HepG2 (cell line): ENCODE measurements at regions not wholly inside any gene's neighbourhood (a gene's known extent, or its start where the extent isn't known, plus 50 kb on each side); places are given as distances from the start of the nearest gene placed in this dataset.

Source experiments
- ATAC-seq: fragments of 200-7000 bp; cut with Tn5 transposase; 3 replicates; pipeline ENCODE4 v1.9.1; 2020; ENCODE audit warnings: mild to moderate bottlenecking, moderate library complexity
- BruUV-seq: library from RNA; stranded (reverse); fragments of 400-500 nt; replicated peaks from 2 replicates; lab custom pipeline; 2021; lab: Mats Ljungman, UMichigan
- CTCF ChIA-PET: fragments of 300-600 bp; formaldehyde crosslinking; extraction: SDS; loops from one replicate; lab custom pipeline; 2021; ENCODE audit warnings: low total read pairs, inconsistent platforms, low intra/inter-chr PET ratio; lab: Yijun Ruan, JAX
- POLR2A ChIA-PET: fragments of 350-600 bp; sonication (Branson Sonifier 250); formaldehyde crosslinking; loops from one replicate; lab custom pipeline; 2020; ENCODE audit warnings: antibody characterized with exemption, inconsistent platforms; lab: Yijun Ruan, JAX
- DNase-seq: peaks from one replicate; pipeline ENCODE4 v3.0.0-alpha.2; 2015; ENCODE audit warnings: low spot score
- FAIRE-seq: peaks from 3 replicates; lab custom pipeline; 2011; peaks lifted over from hg19 to GRCh38; lab: Jason Lieb, UNC
- H2AFZ ChIP-seq: one replicate; pipeline ENCODE4 v1.6.1; 2011; ENCODE audit warnings: low read length, inconsistent platforms
- H3K27ac ChIP-seq: fragments of 300-600 bp; 3 replicates; pipeline ENCODE4 v1.8.0; 2011; ENCODE audit warnings: mixed run types, mild to moderate bottlenecking, mixed read lengths, low read length, inconsistent platforms; ENCODE audit not compliant: insufficient read depth; ENCODE audit errors: extremely low read length
- H3K27me3 ChIP-seq, 2 experiments: fragments of 200-600 bp in 1 of 2; 2 replicates in 1 of 2; 3 replicates in 1 of 2; pipeline versions ENCODE4 v1.6.0 to v1.8.0; 2011; ENCODE audit warnings: low read length in 2 of 2, mild to moderate bottlenecking in 2 of 2, moderate library complexity in 2 of 2, inconsistent platforms in 1 of 2; ENCODE audit not compliant: insufficient read depth in 2 of 2, control insufficient read depth in 1 of 2
- H3K36me3 ChIP-seq, 2 experiments: fragments of 200-600 bp in 1 of 2; replicated peaks in 1 of 2; 2 replicates in 1 of 2; 3 replicates in 1 of 2; pipeline versions ENCODE4 v1.5.1 to v1.8.0; 2011; ENCODE audit warnings: low read length in 2 of 2, inconsistent platforms in 1 of 2; ENCODE audit not compliant: insufficient read depth in 2 of 2, control insufficient read depth in 1 of 2
- H3K4me1 ChIP-seq: 2 replicates; pipeline ENCODE4 v1.5.1; 2012; ENCODE audit warnings: low read length, inconsistent platforms; ENCODE audit not compliant: insufficient read depth
- H3K4me2 ChIP-seq: 2 replicates; pipeline ENCODE4 v1.6.0; 2011; ENCODE audit warnings: low read depth, low read length, inconsistent platforms
- H3K4me3 ChIP-seq, 3 experiments: fragments of 200-600 bp in 1 of 3; sonication (generic), shearing (Covaris generic) in 1 of 3; replicated peaks in 1 of 3; 2 replicates each; pipeline ENCODE4 v1.5.1; 2011 to 2016; ENCODE audit warnings: low read length in 3 of 3, inconsistent platforms in 2 of 3, low read depth in 2 of 3, mild to moderate bottlenecking in 2 of 3, control low read depth in 1 of 3, mixed read lengths in 1 of 3; ENCODE audit not compliant: insufficient read depth in 1 of 3
- H3K79me2 ChIP-seq: one replicate; pipeline ENCODE4 v1.6.1; 2011; ENCODE audit warnings: low read length, inconsistent platforms; ENCODE audit not compliant: insufficient read depth
- H3K9ac ChIP-seq: 2 replicates; pipeline ENCODE4 v1.6.0; 2011; ENCODE audit warnings: mild to moderate bottlenecking, low read depth, low read length, inconsistent platforms; ENCODE audit not compliant: insufficient read depth
- H3K9me3 ChIP-seq: 2 replicates; pipeline ENCODE4 v1.5.1; 2012; ENCODE audit warnings: mild to moderate bottlenecking, low read length
- H4K20me1 ChIP-seq: 2 replicates; pipeline ENCODE4 v1.6.0; 2011; ENCODE audit warnings: inconsistent platforms, mild to moderate bottlenecking, low read length, moderate library complexity; ENCODE audit not compliant: insufficient read depth
- ARID2 ChIP-seq: sonication (generic); formaldehyde crosslinking; IDR thresholded peaks from 2 replicates; pipeline ENCODE4 v1.8.1; 2022; ENCODE audit warnings: mild to moderate bottlenecking, missing genetic modification reagents, borderline replicate concordance
- HNRNPH1 ChIP-seq: fragments of 200-400 bp; formaldehyde crosslinking; optimal IDR thresholded peaks from 2 replicates; pipeline ENCODE3; 2017; ENCODE audit warnings: mild to moderate bottlenecking, low read depth, low read length
- KDM5B ChIP-seq: sonication (generic); formaldehyde crosslinking; IDR thresholded peaks from 2 replicates; pipeline ENCODE4 v1.4.0; 2020; ENCODE audit warnings: missing genetic modification reagents, mild to moderate bottlenecking, borderline replicate concordance
- MBD4 ChIP-seq: IDR thresholded peaks from 2 replicates; pipeline ENCODE4 v1.6.1; 2012; ENCODE audit warnings: low read length, inconsistent platforms, borderline replicate concordance
- MXD3 ChIP-seq: IDR thresholded peaks from 2 replicates; pipeline ENCODE4 v1.6.1; 2016; ENCODE audit warnings: mild to moderate bottlenecking, missing biosample characterization, missing genetic modification reagents
- MXD4 ChIP-seq: IDR thresholded peaks from 2 replicates; pipeline ENCODE4 v1.6.1; 2016; ENCODE audit warnings: mild to moderate bottlenecking, missing biosample characterization, missing genetic modification reagents
- NFATC3 ChIP-seq: sonication (generic); formaldehyde crosslinking; IDR thresholded peaks from 2 replicates; pipeline ENCODE4 v1.5.1; 2020; ENCODE audit warnings: mild to moderate bottlenecking, missing genetic modification reagents
- POLR2G ChIP-seq: fragments of 200-400 bp; formaldehyde crosslinking; IDR thresholded peaks from 2 replicates; pipeline ENCODE4 v1.6.1; 2018; ENCODE audit warnings: mild to moderate bottlenecking, low read depth, low read length, moderate library complexity
- REXO4 ChIP-seq: sonication (generic); formaldehyde crosslinking; IDR thresholded peaks from 2 replicates; pipeline ENCODE4 v1.8.0; 2022; ENCODE audit warnings: missing genetic modification reagents, mild to moderate bottlenecking, borderline replicate concordance
- ZFP91 ChIP-seq: sonication (generic); formaldehyde crosslinking; IDR thresholded peaks from 2 replicates; pipeline ENCODE4 v1.9.0; 2022; ENCODE audit warnings: missing genetic modification reagents, mild to moderate bottlenecking, borderline replicate concordance
- ZNF282 ChIP-seq: fragments of 450-650 bp; IDR thresholded peaks from 2 replicates; pipeline ENCODE4 v1.6.1; 2018; ENCODE audit not compliant: partially characterized antibody
- ZNF660 ChIP-seq: sonication (generic); formaldehyde crosslinking; IDR thresholded peaks from 2 replicates; pipeline ENCODE4 v1.5.1; 2020; ENCODE audit warnings: mild to moderate bottlenecking, low read depth, missing genetic modification reagents, borderline replicate concordance
- ZNF7 ChIP-seq: IDR thresholded peaks from 2 replicates; pipeline ENCODE4 v1.6.1; 2016; ENCODE audit warnings: missing biosample characterization, missing genetic modification reagents
- WGBS: methylation state at CpG from one replicate; pipeline ENCODE4 v1.1.6; 2017; ENCODE audit warnings: low lambda C conversion rate; 5-methylcytosine and 5-hydroxymethylcytosine counted together
- in situ Hi-C: cut with HindIII; loops from 2 replicates; pipeline ENCODE4 v1.10.0; 2017; ENCODE audit warnings: low pct_unique_long_range_greater_than_20kb; ENCODE audit not compliant: extremely low pct_ligation_motif_present
- intact Hi-C: fragments of 100-400 bp; cut with micrococcal nuclease; formaldehyde crosslinking; loops from one replicate; pipeline ENCODE4 v1.10.0; 2022; ENCODE audit not compliant: unreplicated experiment

GRCh38 chr18:39434223-39434920, 1868.8 kb upstream of the CELF4 start:
- no TSS peak for BruUV-seq
- no peak for ATAC-seq

GRCh38 chr18:39425172-39425850, 1859.7 kb upstream of the CELF4 start:
- no peak for DNase-seq
- Histone ChIP-seq H3K79me2 (no peaks in the 10 kb centered on the region), H3K4me1 (peaks cover under 1% of the 10 kb centered on the region; the same call in 1 of the 2 replicates), H3K27me3 (no peaks in the 10 kb centered on the region), H4K20me1 (no peaks in the 10 kb centered on the region), H3K36me3 (no peaks in the 10 kb centered on the region), H3K4me2 (no peak overlapping the region), H3K9ac (no peak overlapping the region), H3K4me3 (no peak overlapping the region), H2AFZ (no peak overlapping the region), H3K27ac (no peak overlapping the region), H3K9me3 (no peaks in the 10 kb centered on the region)
- no peak for ATAC-seq
- CTCF ChIA-PET = no interaction called here
- no peak for FAIRE-seq
- no TSS peak for BruUV-seq
- intact Hi-C loops (no loop called here), in situ Hi-C loops (no loop called here)
- POLR2A ChIA-PET = no interaction called here
- TF ChIP-seq MXD3 (no peak), REXO4 (CRISPR knock-in tag) (no peak), ZNF282 (no peak), ZFP91 (CRISPR knock-in tag) (no peak), KDM5B (CRISPR knock-in tag) (no peak), MXD4 (CRISPR knock-in tag) (no peak), ZNF7 (CRISPR knock-in tag) (no peak), HNRNPH1 (no peak), MBD4 (no peak), NFATC3 (CRISPR knock-in tag) (no peak), POLR2G (no peak), ARID2 (CRISPR knock-in tag) (no peak)
- 94% methylated on average over 3 of the region's 4 CpGs for WGBS

More at GRCh38 chr18:39434223-39434920, 1868.8 kb upstream of the CELF4 start:
- CTCF ChIA-PET = no interaction called here
- Histone ChIP-seq H3K36me3 (no peaks in the 10 kb centered on the region), H3K4me2 (no peak overlapping the region), H3K9ac (no peak overlapping the region), H2AFZ (no peak overlapping the region), H3K4me1 (no peaks in the 10 kb centered on the region), H3K4me3 (no peak overlapping the region), H4K20me1 (no peaks in the 10 kb centered on the region), H3K27me3 (no peaks in the 10 kb centered on the region)
- in situ Hi-C loops = no loop called here
- 97% methylated on average over 3 of the region's 3 CpGs for WGBS
- DNase-seq = no peak
- TF ChIP-seq ZNF660 (CRISPR knock-in tag) = no peak
- TF ChIP-seq, all 625 proteins: peak for 0
- H3K27ac ChIP-seq = no peak overlapping the region
- no peak for FAIRE-seq
- no peaks in the 10 kb centered on the region for H3K79me2 ChIP-seq
- no peaks in the 10 kb centered on the region for H3K9me3 ChIP-seq
- intact Hi-C loops = no loop called here
- POLR2A ChIA-PET = no interaction called here
